GM12878 (cell line): ENCODE measurements at regions not wholly inside any gene's neighbourhood (a gene's known extent, or its start where the extent isn't known, plus 50 kb on each side); places are given as distances from the start of the nearest gene placed in this dataset.

Source experiments
- ATAC-seq: fragments of 200-7000 bp; cut with Tn5 transposase; 3 replicates; pipeline ENCODE4 v1.9.1; 2020; ENCODE audit warnings: mild to moderate bottlenecking, moderate library complexity
- BruUV-seq: library from RNA; stranded (reverse); fragments of 400-500 nt; replicated peaks from 2 replicates; lab custom pipeline; 2021; lab: Mats Ljungman, UMichigan
- CTCF ChIA-PET: fragments of 300-600 bp; sonication (Branson Sonifier 250); formaldehyde crosslinking; extraction: SDS; loops from one replicate; lab custom pipeline; 2021; ENCODE audit warnings: inconsistent platforms; lab: Yijun Ruan, JAX
- POLR2A ChIA-PET: fragments of 350-600 bp; formaldehyde crosslinking; extraction: SDS; loops from one replicate; lab custom pipeline; 2021; ENCODE audit warnings: inconsistent platforms; lab: Charles Lee
- RAD21 ChIA-PET: fragments of 300-600 bp; sonication (Branson Sonifier 250); formaldehyde crosslinking; loops from one replicate; lab custom pipeline; 2023; ENCODE audit warnings: antibody characterized with exemption; ENCODE audit not compliant: unreplicated experiment; lab: Charles Lee
- SMC1A ChIA-PET: fragments of 300-600 bp; sonication (Branson Sonifier 250); formaldehyde crosslinking; loops from one replicate; lab custom pipeline; 2023; ENCODE audit not compliant: unreplicated experiment, uncharacterized antibody; lab: Charles Lee
- DNase-seq: peaks from one replicate; pipeline ENCODE4 v3.0.0-alpha.2; 2011; ENCODE audit warnings: low read depth, low spot score
- FAIRE-seq: peaks from 3 replicates; lab custom pipeline; 2011; peaks lifted over from hg19 to GRCh38; lab: Jason Lieb, UNC
- H2AFZ ChIP-seq: 2 replicates; pipeline ENCODE4 v1.6.0; 2011; ENCODE audit warnings: low read depth, low read length, control low read depth; ENCODE audit not compliant: control insufficient read depth
- H3K27ac ChIP-seq: 2 replicates; pipeline ENCODE4 v1.5.1; 2011; ENCODE audit warnings: control low read depth; ENCODE audit not compliant: control insufficient read depth, insufficient read depth
- H3K27me3 ChIP-seq, 2 experiments: replicated peaks in 1 of 2; 2 replicates each; pipeline versions ENCODE4 v1.6.0 to v1.6.1; 2011; ENCODE audit warnings: low read length in 1 of 2; ENCODE audit not compliant: control insufficient read depth in 2 of 2, insufficient read depth in 2 of 2
- H3K36me3 ChIP-seq, 2 experiments: 2 replicates each; pipeline ENCODE4 v1.5.1; 2011; ENCODE audit warnings: low read length in 1 of 2; ENCODE audit not compliant: control insufficient read depth in 2 of 2, insufficient read depth in 2 of 2
- H3K4me1 ChIP-seq: 2 replicates; pipeline ENCODE4 v1.6.1; 2011; ENCODE audit warnings: mild to moderate bottlenecking, low read length, moderate library complexity, mixed read lengths; ENCODE audit not compliant: control insufficient read depth, insufficient read depth
- H3K4me2 ChIP-seq: 2 replicates; pipeline ENCODE4 v1.6.0; 2011; ENCODE audit warnings: control low read depth; ENCODE audit not compliant: control insufficient read depth, insufficient read depth
- H3K4me3 ChIP-seq: fragments of 200-600 bp; sonication (generic); 2 replicates; pipeline ENCODE4 v1.5.1; 2016
- H3K79me2 ChIP-seq: 2 replicates; pipeline ENCODE4 v1.6.0; 2011; ENCODE audit warnings: low read length; ENCODE audit not compliant: control insufficient read depth, insufficient read depth
- H3K9ac ChIP-seq: 2 replicates; pipeline ENCODE4 v1.8.0; 2011; ENCODE audit warnings: low read length, control low read depth, mixed read lengths; ENCODE audit not compliant: control insufficient read depth, insufficient read depth
- H3K9me3 ChIP-seq: replicated peaks from 3 replicates; pipeline ENCODE4 v1.5.1; 2011; ENCODE audit warnings: mild to moderate bottlenecking, low read length; ENCODE audit not compliant: control insufficient read depth, insufficient read depth
- H4K20me1 ChIP-seq: 2 replicates; pipeline ENCODE4 v1.6.0; 2011; ENCODE audit not compliant: control insufficient read depth, insufficient read depth
- EED ChIP-seq: sonication (generic); IDR thresholded peaks from 2 replicates; pipeline ENCODE4 v1.6.1; 2016; ENCODE audit warnings: antibody characterized with exemption, low read depth
- JUNB ChIP-seq: IDR thresholded peaks from 2 replicates; pipeline ENCODE4 v1.6.1; 2016; ENCODE audit warnings: antibody characterized with exemption, mild to moderate bottlenecking
- MXI1 ChIP-seq: fragments of 150-350 bp; IDR thresholded peaks from 2 replicates; pipeline ENCODE4 v1.6.1; 2011; ENCODE audit warnings: low read depth, mild to moderate bottlenecking, inconsistent platforms, low read length, improper control_type of control experiment
- SUPT20H ChIP-seq: IDR thresholded peaks from 2 replicates; pipeline ENCODE4 v1.6.1; 2011; ENCODE audit warnings: low read depth, mild to moderate bottlenecking, low read length, moderate library complexity, borderline replicate concordance; ENCODE audit not compliant: control insufficient read depth
- SUZ12 ChIP-seq: fragments of 200-600 bp; sonication (generic); IDR thresholded peaks from one replicate; pipeline ENCODE4 v1.6.1; 2018; ENCODE audit warnings: antibody characterized with exemption, mild to moderate bottlenecking; ENCODE audit not compliant: unreplicated experiment
- ZBED1 ChIP-seq: IDR thresholded peaks from 2 replicates; pipeline ENCODE4 v1.6.1; 2016; ENCODE audit warnings: borderline replicate concordance
- ZNF384 ChIP-seq: IDR thresholded peaks from 2 replicates; pipeline ENCODE4 v1.6.1; 2012; ENCODE audit warnings: low read depth, mild to moderate bottlenecking, low read length, improper control_type of control experiment, borderline replicate concordance
- in situ Hi-C: fragments of 300-500 bp; cut with MboI; formaldehyde crosslinking; loops from 9 replicates; pipeline ENCODE4 v1.14.3; 2018; ENCODE audit warnings: mixed read lengths
- intact Hi-C: fragments of 100-400 bp; cut with micrococcal nuclease; formaldehyde crosslinking; loops from one replicate; pipeline ENCODE4 v1.14.2; 2022; ENCODE audit not compliant: unreplicated experiment
- TF ChIP-seq, protein P1 (sequence below): fragments of 450-650 bp; IDR thresholded peaks from 2 replicates; pipeline ENCODE4 v1.6.1; 2017; ENCODE audit warnings: mild to moderate bottlenecking
- TF ChIP-seq, protein P2 (sequence below): fragments of 450-650 bp; formaldehyde crosslinking; IDR thresholded peaks from 2 replicates; pipeline ENCODE4 v1.4.0; 2022; ENCODE audit warnings: mild to moderate bottlenecking, moderate library complexity
- TF ChIP-seq, protein P3 (sequence below): IDR thresholded peaks from 2 replicates; pipeline ENCODE4 v1.6.1; 2011; ENCODE audit warnings: low read depth, low read length, improper control_type of control experiment, borderline replicate concordance

DNA sequence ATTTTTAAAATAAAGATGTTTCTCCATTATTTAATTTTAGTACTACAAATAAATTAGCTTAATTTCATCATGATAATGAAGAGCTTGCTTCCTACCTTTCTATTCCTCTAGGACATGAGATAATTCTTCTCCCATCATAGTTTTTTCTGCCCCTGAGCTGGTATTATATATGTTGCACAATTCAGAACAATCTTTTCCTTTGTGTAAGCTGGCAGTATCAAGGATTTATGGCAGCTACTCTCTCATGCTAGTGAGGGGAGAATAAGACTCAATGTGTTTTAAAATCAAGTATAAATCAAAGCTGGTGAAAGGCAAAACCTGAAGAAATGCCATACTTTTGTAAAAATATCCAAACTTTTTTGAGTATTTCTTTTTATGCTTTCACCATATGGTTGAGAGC is 1405.3 kb downstream of the SI start:
- Histone ChIP-seq H3K9me3 (no peaks in the 10 kb centered on the region), H3K27me3 (no peaks in the 10 kb centered on the region), H3K9ac (no peak overlapping the region), H3K4me1 (no peaks in the 10 kb centered on the region), H3K79me2 (no peaks in the 10 kb centered on the region), H2AFZ (no peak overlapping the region), H3K4me3 (no peak overlapping the region), H3K4me2 (no peak overlapping the region), H3K36me3 (no peaks in the 10 kb centered on the region), H4K20me1 (no peaks in the 10 kb centered on the region), H3K27ac (no peak overlapping the region)
- intact Hi-C loops = no loop called here
- ChIA-PET RAD21 (no interaction called here), POLR2A (no interaction called here), CTCF (no interaction called here), SMC1A (no interaction called here)
- DNase-seq = no peak
- FAIRE-seq = no peak
- no TSS peak for BruUV-seq
- no peak for ATAC-seq
- in situ Hi-C loops = no loop called here
- TF ChIP-seq ZBED1 (no peak), JUNB (no peak), SUZ12 (no peak), MXI1 (no peak), SUPT20H (no peak), EED (no peak), ZNF384 (no peak)
- TF ChIP-seq, protein P1, sequence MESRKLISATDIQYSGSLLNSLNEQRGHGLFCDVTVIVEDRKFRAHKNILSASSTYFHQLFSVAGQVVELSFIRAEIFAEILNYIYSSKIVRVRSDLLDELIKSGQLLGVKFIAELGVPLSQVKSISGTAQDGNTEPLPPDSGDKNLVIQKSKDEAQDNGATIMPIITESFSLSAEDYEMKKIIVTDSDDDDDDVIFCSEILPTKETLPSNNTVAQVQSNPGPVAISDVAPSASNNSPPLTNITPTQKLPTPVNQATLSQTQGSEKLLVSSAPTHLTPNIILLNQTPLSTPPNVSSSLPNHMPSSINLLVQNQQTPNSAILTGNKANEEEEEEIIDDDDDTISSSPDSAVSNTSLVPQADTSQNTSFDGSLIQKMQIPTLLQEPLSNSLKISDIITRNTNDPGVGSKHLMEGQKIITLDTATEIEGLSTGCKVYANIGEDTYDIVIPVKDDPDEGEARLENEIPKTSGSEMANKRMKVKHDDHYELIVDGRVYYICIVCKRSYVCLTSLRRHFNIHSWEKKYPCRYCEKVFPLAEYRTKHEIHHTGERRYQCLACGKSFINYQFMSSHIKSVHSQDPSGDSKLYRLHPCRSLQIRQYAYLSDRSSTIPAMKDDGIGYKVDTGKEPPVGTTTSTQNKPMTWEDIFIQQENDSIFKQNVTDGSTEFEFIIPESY = no peak
- TF ChIP-seq, protein P2, sequence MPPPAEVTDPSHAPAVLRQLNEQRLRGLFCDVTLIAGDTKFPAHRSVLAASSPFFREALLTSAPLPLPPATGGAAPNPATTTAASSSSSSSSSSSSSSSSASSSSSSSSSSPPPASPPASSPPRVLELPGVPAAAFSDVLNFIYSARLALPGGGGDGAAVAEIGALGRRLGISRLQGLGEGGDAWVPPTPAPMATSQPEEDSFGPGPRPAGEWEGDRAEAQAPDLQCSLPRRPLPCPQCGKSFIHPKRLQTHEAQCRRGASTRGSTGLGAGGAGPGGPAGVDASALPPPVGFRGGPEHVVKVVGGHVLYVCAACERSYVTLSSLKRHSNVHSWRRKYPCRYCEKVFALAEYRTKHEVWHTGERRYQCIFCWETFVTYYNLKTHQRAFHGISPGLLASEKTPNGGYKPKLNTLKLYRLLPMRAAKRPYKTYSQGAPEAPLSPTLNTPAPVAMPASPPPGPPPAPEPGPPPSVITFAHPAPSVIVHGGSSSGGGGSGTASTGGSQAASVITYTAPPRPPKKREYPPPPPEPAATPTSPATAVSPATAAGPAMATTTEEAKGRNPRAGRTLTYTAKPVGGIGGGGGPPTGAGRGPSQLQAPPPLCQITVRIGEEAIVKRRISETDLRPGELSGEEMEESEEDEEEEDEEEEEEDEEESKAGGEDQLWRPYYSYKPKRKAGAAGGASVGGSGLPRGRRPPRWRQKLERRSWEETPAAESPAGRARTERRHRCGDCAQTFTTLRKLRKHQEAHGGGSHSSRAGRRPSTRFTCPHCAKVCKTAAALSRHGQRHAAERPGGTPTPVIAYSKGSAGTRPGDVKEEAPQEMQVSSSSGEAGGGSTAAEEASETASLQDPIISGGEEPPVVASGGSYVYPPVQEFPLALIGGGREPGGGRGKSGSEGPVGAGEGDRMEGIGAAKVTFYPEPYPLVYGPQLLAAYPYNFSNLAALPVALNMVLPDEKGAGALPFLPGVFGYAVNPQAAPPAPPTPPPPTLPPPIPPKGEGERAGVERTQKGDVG (CRISPR knock-in tag) = no peak
- TF ChIP-seq, protein P3, sequence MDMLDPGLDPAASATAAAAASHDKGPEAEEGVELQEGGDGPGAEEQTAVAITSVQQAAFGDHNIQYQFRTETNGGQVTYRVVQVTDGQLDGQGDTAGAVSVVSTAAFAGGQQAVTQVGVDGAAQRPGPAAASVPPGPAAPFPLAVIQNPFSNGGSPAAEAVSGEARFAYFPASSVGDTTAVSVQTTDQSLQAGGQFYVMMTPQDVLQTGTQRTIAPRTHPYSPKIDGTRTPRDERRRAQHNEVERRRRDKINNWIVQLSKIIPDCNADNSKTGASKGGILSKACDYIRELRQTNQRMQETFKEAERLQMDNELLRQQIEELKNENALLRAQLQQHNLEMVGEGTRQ = no peak
